GM19397 (cell line): ENCODE measurements at regions not wholly inside any gene's neighbourhood (a gene's known extent, or its start where the extent isn't known, plus 50 kb on each side); places are given as distances from the start of the nearest gene placed in this dataset.
A peak's percentile ranks its signal among the peaks of the same experiment; 100 is the strongest.

Source experiments
- ATAC-seq: cut with Tn5 transposase; IDR thresholded peaks from one replicate; pipeline ENCODE4 v1.9.1; 2021; ENCODE audit warnings: mild to moderate bottlenecking, moderate library complexity; ENCODE audit not compliant: unreplicated experiment

DNA sequence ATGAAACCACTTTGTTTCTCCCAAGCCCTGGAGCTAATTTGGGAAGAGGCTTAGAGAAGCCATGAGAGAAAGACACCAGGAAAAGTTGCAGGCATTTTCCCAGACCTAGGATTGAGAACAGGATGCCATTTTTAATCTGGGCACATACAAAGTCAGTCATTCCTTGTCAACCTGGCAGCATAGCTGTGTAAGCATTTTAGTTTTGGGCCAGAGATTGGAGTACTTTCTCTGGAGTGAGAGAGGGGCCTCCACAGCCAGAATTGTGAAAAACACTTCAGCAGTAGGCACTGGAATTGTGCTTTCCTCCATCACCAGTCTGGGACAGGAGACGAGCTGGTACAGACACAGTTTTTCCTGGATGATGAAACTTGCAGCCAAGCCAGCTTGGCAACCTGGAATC, 390.3 kb upstream of the DMAC1 start:
- ATAC-seq = no peak

DNA sequence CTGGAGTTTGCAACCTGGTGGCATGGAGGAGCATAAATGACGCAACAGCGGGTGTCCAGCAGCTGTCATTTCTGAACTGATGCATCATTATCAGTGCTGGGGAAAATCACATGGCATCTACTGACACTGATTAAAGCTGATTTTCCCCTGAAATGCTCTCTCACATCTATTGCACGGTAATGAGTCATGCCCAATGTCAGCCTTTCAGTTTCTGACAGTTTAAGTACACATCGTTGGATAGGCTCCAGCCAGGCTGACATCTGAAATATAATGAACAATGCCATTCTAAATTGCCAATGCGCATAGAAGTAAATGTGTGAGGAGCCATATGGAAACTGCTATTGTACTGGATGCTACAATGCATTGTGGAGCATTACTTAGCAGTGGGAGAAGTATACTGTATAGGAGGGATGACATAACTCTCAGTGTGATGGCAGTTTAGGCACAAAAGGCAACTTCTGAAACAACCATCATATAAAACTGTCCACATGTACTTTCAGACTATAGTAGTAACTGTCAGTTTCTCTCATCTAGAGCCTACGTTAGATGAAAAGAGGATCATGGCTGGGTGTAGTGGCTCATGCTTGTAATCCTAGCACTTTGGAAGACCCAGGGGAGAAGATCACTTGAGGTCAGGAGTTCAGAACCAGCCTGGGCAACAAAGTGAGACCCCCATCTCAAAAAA, 389.3 kb upstream of the DMAC1 start:
- ATAC-seq = no peak

DNA sequence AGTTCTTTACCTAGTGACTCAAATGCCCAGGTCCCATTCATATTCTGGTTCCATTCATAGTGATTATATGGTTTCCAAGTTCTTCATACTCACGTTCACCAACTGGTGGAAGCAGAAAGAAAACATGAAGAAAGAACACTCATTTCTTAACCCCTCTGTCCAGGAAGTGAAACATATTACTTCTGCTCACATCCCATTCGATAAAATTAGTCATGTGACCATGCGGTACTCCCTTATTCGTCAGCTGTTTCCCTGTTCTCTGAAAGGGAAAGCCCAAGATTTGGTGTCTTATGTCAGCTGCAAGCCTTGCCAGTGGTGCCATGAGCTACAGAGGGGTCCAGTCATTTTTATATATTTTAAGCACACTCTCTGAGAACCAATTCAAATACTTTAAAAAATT, 387.0 kb upstream of the DMAC1 start:
- no peak for ATAC-seq

DNA sequence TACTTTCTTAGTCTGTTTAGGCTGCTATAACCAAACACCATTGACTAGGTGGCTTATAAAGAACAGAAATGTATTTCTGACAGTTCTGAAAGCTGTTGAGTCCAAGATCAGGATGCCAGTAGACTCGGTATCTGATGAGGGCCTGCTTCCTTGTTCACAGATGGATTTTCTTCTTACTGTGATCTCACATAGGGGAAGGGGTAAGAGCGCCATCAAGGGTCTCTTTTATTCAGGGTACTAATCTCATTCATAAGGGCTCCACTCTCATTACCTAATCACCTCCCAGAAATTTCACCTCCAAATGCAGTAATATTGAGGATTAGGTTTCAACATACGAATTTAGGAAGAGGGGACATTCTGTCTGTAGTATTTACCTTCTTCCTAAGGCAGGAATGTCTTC, 384.0 kb upstream of the DMAC1 start:
- no peak for ATAC-seq

DNA sequence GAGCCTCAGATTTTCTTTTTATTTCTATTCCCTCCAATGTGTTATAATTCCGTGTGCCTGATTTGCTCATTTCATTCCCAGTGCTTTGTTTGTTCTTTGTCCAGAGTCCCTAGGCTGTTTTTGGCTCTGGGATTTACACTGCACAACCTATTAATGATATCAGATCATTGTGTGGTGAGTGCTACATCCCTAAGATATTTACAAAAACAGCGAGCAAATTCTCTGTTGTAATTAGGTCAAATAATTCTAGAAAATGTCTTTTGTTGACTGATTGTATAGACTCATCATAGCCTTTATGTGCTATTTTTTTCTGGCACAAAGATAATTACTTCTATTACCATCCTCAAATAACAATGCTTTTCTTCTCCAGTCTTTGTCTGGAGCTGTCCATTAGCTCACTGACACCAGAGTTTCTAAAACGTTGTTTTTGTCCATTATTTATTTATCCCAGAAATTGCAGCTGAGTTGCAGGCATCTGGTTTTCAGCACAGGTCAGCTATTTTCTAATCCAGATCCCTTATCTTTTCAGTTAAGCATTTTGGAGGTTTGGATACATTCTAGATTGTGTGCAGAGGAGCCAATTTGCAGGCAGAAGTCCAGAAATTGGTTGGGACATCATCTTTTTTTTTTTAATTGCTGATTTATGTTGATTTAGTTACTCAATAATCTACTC, 379.9 kb upstream of the DMAC1 start:
- no peak for ATAC-seq

DNA sequence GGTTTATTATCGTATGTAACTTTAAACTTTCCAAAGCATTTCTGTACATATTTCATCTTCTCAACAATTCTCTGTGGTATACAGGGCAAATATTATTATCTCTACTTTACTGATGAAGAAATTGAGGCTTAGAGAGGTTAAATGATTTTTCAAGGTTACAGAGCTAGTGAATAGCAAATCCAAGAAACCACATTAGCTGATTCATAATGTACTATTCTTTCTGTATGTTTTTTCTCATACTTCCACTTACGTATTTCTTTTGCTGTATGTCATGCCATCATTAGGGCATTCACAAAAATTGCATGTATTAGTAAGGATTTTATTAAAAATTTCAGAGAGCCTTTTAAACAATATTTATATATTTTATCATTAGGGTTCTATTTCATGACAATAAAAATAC, 372.4 kb upstream of the DMAC1 start:
- no peak for ATAC-seq

DNA sequence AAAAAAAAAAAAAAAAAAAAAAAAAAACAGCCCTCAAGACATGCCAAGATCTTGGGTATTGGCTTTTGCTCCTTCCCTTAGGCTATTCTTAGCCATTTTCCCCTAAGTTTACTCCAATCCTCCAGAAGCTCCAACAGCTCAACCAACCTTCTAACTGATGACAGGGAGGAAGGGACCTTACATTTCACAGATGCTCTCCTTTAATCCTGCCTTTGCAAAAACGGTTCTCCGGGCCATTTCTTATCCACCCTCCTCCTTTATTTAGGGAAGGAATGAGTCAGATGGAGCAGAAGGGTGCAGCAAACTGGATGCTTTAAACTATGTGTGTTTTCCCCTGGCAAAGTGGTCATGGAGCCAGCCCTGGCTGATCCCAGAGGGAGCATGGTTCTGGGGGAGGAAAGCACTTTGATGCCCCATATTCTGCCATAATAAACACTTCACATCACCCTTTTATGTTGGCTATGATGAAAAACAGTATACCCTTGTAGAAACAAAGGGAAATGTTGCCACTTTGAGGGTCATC, 369.4 kb upstream of the DMAC1 start:
- no peak for ATAC-seq

DNA sequence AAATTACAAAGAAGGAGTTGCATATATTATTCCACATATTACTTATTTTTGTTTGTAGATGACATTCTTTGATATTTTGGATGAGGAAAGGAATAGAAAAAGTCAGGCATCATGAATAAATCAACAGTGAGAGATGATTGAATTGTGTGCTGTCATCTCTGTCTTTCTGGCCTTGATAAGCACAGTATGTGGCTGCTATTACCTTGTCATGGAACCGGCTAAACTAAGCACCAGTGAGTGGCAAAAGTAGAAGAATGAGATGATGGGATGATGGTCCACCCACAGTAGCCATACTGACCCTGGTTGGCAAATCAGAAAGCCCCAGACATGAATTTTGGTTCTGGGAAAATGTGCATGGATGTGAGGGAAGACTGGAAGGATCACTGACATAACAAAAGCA, 361.2 kb upstream of the DMAC1 start:
- ATAC-seq = no peak

DNA sequence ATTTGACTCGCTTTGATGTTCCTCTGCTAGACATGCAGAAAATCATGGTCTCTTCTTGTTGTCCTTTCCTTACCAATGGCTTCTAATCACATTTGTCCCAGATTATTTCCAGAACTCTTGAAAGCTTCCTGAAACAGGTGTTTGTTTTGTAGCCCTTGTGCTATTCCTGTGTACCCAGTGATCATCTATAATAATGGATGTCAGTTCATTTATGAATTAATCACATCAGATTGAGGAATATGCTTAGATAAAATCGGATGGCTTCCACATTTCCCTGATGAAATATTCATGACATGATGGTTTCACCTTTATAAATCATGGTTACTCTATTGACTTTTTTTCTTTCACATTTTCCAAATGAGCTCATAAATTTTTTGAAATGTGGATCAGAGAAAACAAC, 359.0 kb upstream of the DMAC1 start:
- ATAC-seq = no peak

DNA sequence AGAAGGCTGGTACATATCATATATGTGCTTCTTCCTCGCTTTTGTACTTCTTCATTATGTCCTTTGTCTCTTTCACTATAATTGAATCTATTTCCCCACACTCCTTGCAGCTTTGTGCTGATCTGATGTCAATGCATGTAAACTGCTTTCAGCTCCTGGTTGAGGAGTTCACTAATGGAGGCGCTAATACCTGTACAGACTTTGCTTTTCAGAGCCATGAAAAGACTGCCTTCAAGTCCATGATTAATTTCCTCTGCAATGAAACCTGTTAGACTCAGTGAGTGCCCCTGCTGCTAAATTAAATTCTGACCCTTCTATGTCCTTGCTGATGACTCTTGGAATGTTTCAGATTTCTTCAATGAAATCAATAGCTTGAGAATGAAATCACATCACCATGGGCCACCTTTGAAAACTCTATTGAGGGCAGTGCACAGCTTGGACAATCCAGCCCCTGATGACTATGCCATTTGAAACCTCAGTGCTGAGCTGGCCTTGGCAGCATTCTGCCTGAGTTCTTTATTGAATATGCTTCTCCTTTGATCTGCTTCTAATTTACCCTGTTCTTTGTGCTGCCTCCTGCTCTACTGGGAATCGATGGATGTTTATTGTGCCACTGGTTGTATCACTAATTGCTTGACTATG, 358.2 kb upstream of the DMAC1 start:
- ATAC-seq = no peak

DNA sequence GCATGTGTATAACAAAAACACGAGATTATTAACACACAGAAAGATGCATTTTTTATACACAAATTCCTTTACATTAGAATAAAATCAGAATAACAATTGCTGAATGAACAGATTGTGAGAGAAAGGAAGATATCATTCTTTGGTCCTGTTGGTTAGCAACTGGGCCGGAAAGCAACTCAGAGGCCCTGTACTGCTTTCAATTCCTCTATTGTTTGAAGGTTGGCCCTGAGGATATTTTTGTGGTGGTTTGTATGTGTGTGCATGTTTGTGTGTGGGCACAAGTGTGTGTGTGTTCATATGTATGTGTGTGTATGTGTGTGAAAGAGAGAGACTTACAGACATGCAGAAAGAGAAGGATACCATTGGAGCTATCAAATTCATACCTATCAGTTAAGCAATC, 356.8 kb upstream of the DMAC1 start:
- no peak for ATAC-seq

DNA sequence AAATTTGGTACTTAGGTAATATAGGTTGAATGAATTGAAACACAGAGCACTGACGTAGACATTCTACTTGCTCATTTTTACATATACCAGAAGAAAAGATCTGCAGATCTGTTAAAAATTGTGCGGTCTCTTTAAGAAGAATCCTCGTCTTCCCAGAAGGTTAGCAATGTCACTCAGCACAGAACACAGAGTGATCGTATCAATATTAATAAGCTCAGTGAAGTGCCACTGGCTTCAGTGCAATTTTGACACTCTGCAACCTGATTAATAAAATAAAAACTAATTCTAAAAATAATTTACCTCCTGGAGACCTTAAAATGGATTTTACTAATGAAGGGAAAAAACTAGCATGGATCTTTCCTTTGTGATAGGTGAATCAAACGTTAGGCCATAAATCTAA, 356.1 kb upstream of the DMAC1 start:
- no peak for ATAC-seq

DNA sequence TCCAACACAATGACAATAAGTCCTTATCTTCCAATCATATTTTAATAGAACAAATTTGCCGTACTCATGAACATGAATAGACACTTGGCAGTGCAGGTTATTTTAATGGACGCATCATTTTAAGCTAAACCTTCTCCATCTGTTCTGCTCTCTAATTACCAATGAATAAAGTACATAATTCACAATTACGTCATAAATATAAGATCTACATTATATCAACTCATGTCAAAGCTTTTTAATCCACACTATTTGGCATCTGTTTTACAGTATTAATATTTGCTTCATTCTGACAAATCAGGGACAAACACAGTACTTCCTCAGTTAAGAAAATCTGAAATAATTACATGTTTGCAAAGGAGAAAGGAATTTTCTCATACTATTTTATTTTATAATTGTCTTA, 344.1 kb upstream of the DMAC1 start:
- ATAC-seq = no peak

DNA sequence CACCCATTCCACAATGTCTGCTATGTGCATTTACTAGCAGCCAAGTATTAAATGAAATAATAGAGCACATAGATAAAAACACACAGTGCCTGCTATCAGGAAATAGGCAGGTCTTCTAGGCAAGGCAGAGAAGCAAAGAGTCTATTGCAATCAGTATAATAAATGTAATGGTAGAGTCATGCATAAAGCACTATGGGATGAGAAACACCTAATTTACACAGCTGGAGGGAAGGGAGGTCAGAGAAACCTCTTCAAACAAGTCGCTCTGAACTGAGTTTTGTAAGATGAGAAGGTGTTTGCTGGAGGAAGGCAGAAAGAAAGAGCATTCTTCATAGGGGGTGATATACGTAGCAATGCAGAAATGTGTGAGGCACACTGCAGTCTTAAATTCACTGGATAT, 341.0 kb upstream of the DMAC1 start:
- ATAC-seq = no peak

DNA sequence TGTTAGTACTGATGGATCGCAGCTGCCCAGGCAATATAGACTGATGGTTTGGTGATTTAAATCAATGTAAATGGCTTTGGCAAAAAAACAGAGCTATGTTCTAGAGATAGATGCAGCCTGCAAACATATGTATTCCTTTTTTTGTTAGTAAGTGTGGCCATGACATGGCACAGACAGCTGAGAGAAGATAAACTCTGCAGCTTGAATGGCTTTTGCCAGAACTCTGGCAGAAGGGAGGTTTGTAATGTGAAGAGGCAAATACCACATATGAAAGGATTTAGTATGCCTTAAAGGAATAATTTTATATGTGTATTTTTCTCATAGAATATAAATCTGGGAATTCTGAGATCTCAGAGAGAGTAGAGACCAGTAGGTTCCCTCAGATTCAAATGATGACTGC, 340.2 kb upstream of the DMAC1 start:
- ATAC-seq = no peak

DNA sequence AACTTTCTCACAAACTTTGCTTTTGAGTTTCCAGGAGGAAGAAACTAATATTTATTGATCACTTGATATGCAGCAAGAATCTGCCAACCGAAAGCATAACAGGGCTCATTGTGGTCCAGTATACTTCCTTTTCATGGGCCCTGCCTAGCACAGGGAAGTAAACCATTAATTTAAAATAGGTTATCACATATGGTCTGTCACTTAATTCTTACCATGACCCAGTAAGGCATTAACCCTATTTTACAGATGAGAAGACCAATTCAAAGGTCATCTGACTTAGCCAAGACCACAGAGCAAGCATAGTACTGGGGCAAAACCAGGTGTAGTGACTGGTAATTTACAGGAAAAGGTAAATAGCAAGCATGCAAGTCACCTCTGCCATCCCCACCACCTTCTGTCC, 336.9 kb upstream of the DMAC1 start:
- ATAC-seq = peak; percentile 76

DNA sequence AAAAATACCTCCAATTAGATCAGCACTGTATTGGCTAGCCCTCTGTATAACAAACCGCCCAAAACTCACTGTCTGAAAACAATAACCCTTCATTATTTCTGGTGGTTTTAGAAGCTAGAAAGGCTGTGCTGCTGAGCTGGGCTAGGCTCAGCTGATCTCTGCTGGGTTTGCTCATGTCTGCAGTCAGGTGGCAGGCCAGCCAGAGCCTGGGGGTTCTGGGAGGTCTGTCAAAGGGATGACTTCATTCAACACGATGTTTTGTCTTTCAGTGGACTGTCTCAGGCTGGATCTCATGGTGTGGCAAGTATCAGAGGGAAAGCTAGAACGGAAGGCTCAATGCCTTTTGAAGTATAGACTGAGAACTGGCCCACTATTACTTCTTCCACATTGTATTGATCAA, 335.1 kb upstream of the DMAC1 start:
- no peak for ATAC-seq

DNA sequence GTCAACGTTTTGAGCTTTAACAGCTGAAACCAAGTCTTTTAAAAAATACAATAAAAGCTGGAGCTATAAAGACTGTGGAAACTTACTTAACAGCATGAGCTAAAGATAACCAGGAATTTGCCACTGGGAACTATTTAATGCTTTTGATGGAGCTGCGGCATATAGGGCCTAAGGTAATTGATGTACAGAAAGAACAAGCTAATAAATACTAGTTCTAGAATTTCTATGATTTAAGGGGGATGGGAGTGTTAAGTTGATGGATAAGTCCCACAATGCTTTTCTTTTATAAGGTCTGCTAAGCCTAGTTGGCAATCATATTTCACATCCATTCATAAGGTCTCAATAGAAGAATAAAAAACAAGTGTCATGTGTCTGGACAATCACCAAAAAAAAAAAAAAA, 334.0 kb upstream of the DMAC1 start:
- ATAC-seq = no peak

DNA sequence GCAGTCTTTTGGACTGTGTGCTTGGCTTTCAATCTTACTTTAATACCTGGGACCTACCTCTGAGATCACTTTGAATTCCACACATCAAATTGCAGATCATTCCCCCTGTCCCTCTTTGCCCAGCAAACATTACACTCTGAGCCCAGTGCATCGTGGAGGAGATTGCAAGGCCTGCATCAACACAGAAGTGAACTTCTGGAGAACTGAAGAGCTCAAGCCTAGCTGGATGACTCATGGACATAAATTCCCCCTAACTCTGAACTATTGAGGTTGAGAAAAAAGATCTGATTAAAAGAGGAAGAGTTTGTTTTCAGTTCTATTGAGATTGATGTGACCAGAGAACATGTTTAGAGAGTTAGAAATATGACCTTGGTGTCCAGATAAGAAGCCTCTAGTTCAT, 316.0 kb upstream of the DMAC1 start:
- ATAC-seq = no peak

DNA sequence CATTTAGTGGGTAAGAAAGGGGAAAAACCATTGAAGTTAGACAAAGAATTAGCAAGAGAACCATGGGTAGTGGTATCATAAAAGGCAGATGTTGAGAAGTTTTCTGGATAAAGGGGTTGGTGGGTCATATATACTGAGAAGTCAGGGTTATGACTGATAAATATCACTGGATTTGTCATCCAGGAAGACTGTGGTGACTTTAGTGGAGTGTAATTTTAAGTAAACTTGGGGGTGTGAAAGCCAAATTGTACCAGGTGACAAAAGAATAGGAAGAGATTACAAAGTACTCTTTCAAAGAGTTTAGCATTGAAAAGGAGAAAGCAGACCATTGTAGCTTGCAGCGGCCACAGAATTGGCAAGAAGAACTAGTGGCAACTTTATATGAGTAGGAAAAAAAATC, 315.2 kb upstream of the DMAC1 start:
- ATAC-seq = no peak

DNA sequence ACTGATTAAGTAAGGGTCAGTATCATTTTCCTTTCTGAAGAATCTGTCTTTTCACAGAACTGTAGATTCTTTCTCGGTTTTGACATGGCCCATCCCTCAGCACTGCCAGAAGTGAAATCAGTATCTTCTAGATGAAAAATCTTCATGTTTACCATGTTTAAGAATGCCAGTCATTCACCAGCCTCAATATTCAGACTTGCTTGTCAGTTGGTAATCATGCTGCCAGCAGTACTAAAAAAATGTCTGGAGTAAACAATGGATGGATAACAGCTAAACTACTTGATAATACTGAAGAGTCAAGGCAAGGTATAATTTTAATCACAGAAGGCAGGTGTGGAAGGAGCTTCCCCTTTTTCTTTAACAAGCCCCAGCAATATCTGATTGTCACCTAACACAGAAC, 306.8 kb upstream of the DMAC1 start:
- no peak for ATAC-seq

DNA sequence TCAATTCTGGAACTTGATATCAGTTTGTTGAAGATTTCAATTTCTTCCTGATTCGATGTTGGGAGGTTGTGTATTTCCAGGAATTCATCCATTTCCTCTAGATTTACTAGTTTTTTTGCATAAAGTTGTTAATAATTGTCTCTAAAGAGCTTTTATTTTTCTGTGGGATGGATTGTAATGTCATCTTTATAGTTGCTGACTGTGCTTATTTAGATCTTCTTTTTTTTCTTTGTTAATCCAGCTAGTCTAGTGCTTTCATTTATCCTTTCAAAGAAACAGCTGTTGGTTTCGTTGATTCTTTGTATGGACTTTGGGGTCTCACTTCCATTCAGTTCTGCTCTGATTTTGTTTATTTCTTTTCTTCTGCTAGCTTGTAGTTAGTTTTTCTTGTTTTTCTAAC, 302.0 kb upstream of the DMAC1 start:
- ATAC-seq = no peak
